GM12878 (cell line): ENCODE measurements at regions not wholly inside any gene's neighbourhood (a gene's known extent, or its start where the extent isn't known, plus 50 kb on each side); places are given as distances from the start of the nearest gene placed in this dataset.

ENCODE experiments used
- ASH2L ChIP-seq: fragments of 300-600, 200-600 bp; sonication (generic); IDR thresholded peaks from 2 replicates; pipeline ENCODE4 v1.6.1; 2017; ENCODE audit warnings: low read depth, mild to moderate bottlenecking, borderline replicate concordance
- BHLHE40 ChIP-seq, 2 experiments: fragments of 450-650 bp in 1 of 2; IDR thresholded peaks; 2 replicates each; pipeline ENCODE4 v1.6.1; 2011 to 2017; ENCODE audit warnings: low read depth in 2 of 2, borderline replicate concordance in 1 of 2, improper control_type of control experiment in 1 of 2, low read length in 1 of 2, mild to moderate bottlenecking in 1 of 2
- CBX3 ChIP-seq: fragments of 200-600 bp; sonication (generic); IDR thresholded peaks from 2 replicates; pipeline ENCODE4 v1.6.1; 2016; ENCODE audit warnings: low read depth, borderline replicate concordance
- CEBPB ChIP-seq, 2 experiments: fragments of 150-350 bp in 1 of 2; IDR thresholded peaks; 2 replicates each; pipeline ENCODE4 v1.6.1; 2012 to 2014; ENCODE audit warnings: low read depth in 2 of 2, low read length in 2 of 2, borderline replicate concordance in 1 of 2, inconsistent platforms in 1 of 2
- EZH2 ChIP-seq: IDR thresholded peaks from 2 replicates; pipeline ENCODE4 v1.6.1; 2012; ENCODE audit warnings: low read depth, mild to moderate bottlenecking, control low read depth, inconsistent platforms, low read length, borderline replicate concordance; ENCODE audit not compliant: control insufficient read depth
- HDGF ChIP-seq: fragments of 450-650 bp; IDR thresholded peaks from 2 replicates; pipeline ENCODE4 v1.6.1; 2016; ENCODE audit warnings: antibody characterized with exemption
- POLR2A ChIP-seq: IDR thresholded peaks from 2 replicates; pipeline ENCODE4 v1.6.1; 2011; ENCODE audit warnings: low read depth, mild to moderate bottlenecking, low read length
- POLR2AphosphoS5 ChIP-seq: IDR thresholded peaks from 2 replicates; pipeline ENCODE4 v1.6.1; 2011; ENCODE audit warnings: mild to moderate bottlenecking, low read length, inconsistent platforms
- RELA ChIP-seq: fragments of 450-650 bp; IDR thresholded peaks from 2 replicates; pipeline ENCODE4 v1.8.0; 2014; ENCODE audit warnings: borderline replicate concordance; ENCODE audit not compliant: partially characterized antibody
- SPI1 ChIP-seq: IDR thresholded peaks from 2 replicates; pipeline ENCODE4 v1.6.1; 2011; ENCODE audit warnings: low read depth, mild to moderate bottlenecking, low read length, moderate library complexity, borderline replicate concordance; ENCODE audit not compliant: insufficient read depth
- TARDBP ChIP-seq: IDR thresholded peaks from 2 replicates; pipeline ENCODE4 v1.6.1; 2016; ENCODE audit warnings: borderline replicate concordance
- TF ChIP-seq, protein P1 (sequence below), 3 experiments: IDR thresholded peaks in 2 of 3; conservative IDR thresholded peaks in 1 of 3; 2 replicates each; pipeline ENCODE4 v1.5.1; 2011; ENCODE audit warnings: low read depth in 3 of 3, low read length in 3 of 3, mild to moderate bottlenecking in 3 of 3, control low read depth in 2 of 3, moderate library complexity in 2 of 3, inconsistent platforms in 1 of 3, mixed read lengths in 1 of 3; ENCODE audit not compliant: control insufficient read depth in 2 of 3, insufficient read depth in 1 of 3; ENCODE audit errors: extremely low read depth in 1 of 3
- TF ChIP-seq, protein P2 (sequence below): IDR thresholded peaks from 2 replicates; pipeline ENCODE4 v1.6.1; 2012; ENCODE audit warnings: low read depth, low read length, improper control_type of control experiment
- TF ChIP-seq, protein P3 (sequence below): IDR thresholded peaks from 2 replicates; pipeline ENCODE4 v1.6.1; 2012; ENCODE audit warnings: low read length, inconsistent platforms

DNA sequence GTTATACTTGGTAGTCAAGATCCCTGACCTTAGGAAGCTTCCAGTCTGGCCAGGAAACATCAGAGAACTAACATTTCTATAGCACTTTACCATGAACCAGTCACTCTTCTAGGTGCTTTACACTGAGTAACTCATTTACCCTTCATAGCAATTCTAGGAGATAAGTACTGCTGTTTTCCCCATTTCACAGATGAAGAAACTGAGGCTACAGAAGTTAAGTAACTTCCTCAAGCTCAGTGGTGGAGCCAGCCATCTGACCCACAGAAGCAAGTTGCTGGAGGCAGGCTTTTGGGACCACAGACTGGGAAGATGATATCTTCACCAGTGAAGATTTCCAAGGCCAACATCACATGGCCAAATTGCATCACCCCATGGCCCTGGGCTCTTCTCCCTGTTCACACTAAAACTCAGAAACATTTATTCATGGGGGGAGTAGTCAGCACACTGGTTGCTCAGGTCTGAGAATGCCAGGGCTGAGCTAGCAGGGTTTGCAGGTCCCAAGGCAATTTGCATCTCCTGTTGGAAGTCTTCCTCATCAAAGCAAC, 70.3 kb downstream of the UNC5CL start:
- TF ChIP-seq POLR2A: no peak
- TF ChIP-seq SPI1: no peak
- TF ChIP-seq CBX3: no peak
- no peak for TF ChIP-seq BHLHE40 (IDR thresholded peaks at IDR 0.05; ENCODE audit: borderline replicate concordance in 1 of 2, low read depth in 2 of 2, low read length in 1 of 2)
- TF ChIP-seq, protein P1, sequence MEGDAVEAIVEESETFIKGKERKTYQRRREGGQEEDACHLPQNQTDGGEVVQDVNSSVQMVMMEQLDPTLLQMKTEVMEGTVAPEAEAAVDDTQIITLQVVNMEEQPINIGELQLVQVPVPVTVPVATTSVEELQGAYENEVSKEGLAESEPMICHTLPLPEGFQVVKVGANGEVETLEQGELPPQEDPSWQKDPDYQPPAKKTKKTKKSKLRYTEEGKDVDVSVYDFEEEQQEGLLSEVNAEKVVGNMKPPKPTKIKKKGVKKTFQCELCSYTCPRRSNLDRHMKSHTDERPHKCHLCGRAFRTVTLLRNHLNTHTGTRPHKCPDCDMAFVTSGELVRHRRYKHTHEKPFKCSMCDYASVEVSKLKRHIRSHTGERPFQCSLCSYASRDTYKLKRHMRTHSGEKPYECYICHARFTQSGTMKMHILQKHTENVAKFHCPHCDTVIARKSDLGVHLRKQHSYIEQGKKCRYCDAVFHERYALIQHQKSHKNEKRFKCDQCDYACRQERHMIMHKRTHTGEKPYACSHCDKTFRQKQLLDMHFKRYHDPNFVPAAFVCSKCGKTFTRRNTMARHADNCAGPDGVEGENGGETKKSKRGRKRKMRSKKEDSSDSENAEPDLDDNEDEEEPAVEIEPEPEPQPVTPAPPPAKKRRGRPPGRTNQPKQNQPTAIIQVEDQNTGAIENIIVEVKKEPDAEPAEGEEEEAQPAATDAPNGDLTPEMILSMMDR (IDR thresholded peaks at IDR 0.05 in 2 of 3, conservative IDR thresholded peaks at IDR 0.05 in 1 of 3; ENCODE audit: control insufficient read depth in 2 of 3, extremely low read depth in 1 of 3, insufficient read depth in 1 of 3, low read depth in 3 of 3, low read length in 3 of 3): no peak
- no peak for TF ChIP-seq POLR2AphosphoS5
- no peak for TF ChIP-seq CEBPB (IDR thresholded peaks at IDR 0.05; ENCODE audit: borderline replicate concordance in 1 of 2, low read depth in 2 of 2, low read length in 2 of 2)
- TF ChIP-seq, protein P2, sequence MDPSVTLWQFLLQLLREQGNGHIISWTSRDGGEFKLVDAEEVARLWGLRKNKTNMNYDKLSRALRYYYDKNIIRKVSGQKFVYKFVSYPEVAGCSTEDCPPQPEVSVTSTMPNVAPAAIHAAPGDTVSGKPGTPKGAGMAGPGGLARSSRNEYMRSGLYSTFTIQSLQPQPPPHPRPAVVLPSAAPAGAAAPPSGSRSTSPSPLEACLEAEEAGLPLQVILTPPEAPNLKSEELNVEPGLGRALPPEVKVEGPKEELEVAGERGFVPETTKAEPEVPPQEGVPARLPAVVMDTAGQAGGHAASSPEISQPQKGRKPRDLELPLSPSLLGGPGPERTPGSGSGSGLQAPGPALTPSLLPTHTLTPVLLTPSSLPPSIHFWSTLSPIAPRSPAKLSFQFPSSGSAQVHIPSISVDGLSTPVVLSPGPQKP: no peak
- TF ChIP-seq HDGF: no peak
- TF ChIP-seq RELA: no peak
- TF ChIP-seq, protein P3, sequence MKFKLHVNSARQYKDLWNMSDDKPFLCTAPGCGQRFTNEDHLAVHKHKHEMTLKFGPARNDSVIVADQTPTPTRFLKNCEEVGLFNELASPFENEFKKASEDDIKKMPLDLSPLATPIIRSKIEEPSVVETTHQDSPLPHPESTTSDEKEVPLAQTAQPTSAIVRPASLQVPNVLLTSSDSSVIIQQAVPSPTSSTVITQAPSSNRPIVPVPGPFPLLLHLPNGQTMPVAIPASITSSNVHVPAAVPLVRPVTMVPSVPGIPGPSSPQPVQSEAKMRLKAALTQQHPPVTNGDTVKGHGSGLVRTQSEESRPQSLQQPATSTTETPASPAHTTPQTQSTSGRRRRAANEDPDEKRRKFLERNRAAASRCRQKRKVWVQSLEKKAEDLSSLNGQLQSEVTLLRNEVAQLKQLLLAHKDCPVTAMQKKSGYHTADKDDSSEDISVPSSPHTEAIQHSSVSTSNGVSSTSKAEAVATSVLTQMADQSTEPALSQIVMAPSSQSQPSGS: no peak
- no peak for TF ChIP-seq ASH2L
- TF ChIP-seq EZH2: no peak
- TF ChIP-seq TARDBP: no peak
